ENCODE measurements at regions not wholly inside any gene's neighbourhood (a gene's known extent, or its start where the extent isn't known, plus 50 kb on each side); places are given as distances from the start of the nearest gene placed in this dataset.

GRCh38 chr9:117860849-117861248 lies 156.6 kb downstream of the TLR4 start:
- no peak for DNase-seq (ENCODE audit: low read depth in 2 of 2)

GRCh38 chr9:117864385-117865057 lies 160.3 kb downstream of the TLR4 start:
- DNase-seq (ENCODE audit: low read depth in 2 of 2): no peak

GRCh38 chr9:117868594-117868993 lies 164.4 kb downstream of the TLR4 start:
- DNase-seq (ENCODE audit: low read depth in 2 of 2): no peak

- no peak for DNase-seq (ENCODE audit: low read depth in 2 of 2)
Measured at GRCh38 chr9:117869287-117869686, 165.1 kb downstream of the TLR4 start.

- DNase-seq (ENCODE audit: low read depth in 2 of 2): no peak
Measured at GRCh38 chr9:117869712-117870111, 165.5 kb downstream of the TLR4 start.

GRCh38 chr9:117873664-117874063 lies 169.5 kb downstream of the TLR4 start:
- DNase-seq (ENCODE audit: low read depth in 2 of 2): no peak

GRCh38 chr9:117875886-117876285 lies 171.7 kb downstream of the TLR4 start:
- DNase-seq (ENCODE audit: low read depth in 2 of 2): no peak

GRCh38 chr9:117882171-117882570 lies 178.0 kb downstream of the TLR4 start:
- DNase-seq (ENCODE audit: low read depth in 2 of 2): no peak

GRCh38 chr9:117886616-117887015 lies 182.4 kb downstream of the TLR4 start:
- no peak for DNase-seq (ENCODE audit: low read depth in 2 of 2)

- no peak for DNase-seq (ENCODE audit: low read depth in 2 of 2)
Measured at GRCh38 chr9:117887383-117887782, 183.2 kb downstream of the TLR4 start.

- no peak for DNase-seq (ENCODE audit: low read depth in 2 of 2)
Measured at GRCh38 chr9:117887941-117888340, 183.7 kb downstream of the TLR4 start.

GRCh38 chr9:117903453-117903852 lies 199.2 kb downstream of the TLR4 start:
- no peak for DNase-seq (ENCODE audit: low read depth in 2 of 2)

- no peak for DNase-seq (ENCODE audit: low read depth in 2 of 2)
Measured at GRCh38 chr9:117906763-117907162, 202.6 kb downstream of the TLR4 start.

- DNase-seq (ENCODE audit: low read depth in 2 of 2): no peak
Measured at GRCh38 chr9:117907420-117907819, 203.2 kb downstream of the TLR4 start.

GRCh38 chr9:117916291-117916690 lies 212.1 kb downstream of the TLR4 start:
- no peak for DNase-seq (ENCODE audit: low read depth in 2 of 2)

GRCh38 chr9:117917873-117918272 lies 213.7 kb downstream of the TLR4 start:
- DNase-seq (ENCODE audit: low read depth in 2 of 2): no peak

- no peak for DNase-seq (ENCODE audit: low read depth in 2 of 2)
Measured at GRCh38 chr9:117919538-117919937, 215.3 kb downstream of the TLR4 start.

GRCh38 chr9:117926031-117926658 lies 221.9 kb downstream of the TLR4 start:
- DNase-seq (ENCODE audit: low read depth in 2 of 2): no peak

- DNase-seq (ENCODE audit: low read depth in 2 of 2): no peak
Measured at GRCh38 chr9:117927354-117927753, 223.2 kb downstream of the TLR4 start.

- DNase-seq (ENCODE audit: low read depth in 2 of 2): no peak
Measured at GRCh38 chr9:117929868-117930267, 225.7 kb downstream of the TLR4 start.

GRCh38 chr9:117932585-117932984 lies 228.4 kb downstream of the TLR4 start:
- no peak for DNase-seq (ENCODE audit: low read depth in 2 of 2)

- no peak for DNase-seq (ENCODE audit: low read depth in 2 of 2)
Measured at GRCh38 chr9:117936185-117937130, 232.3 kb downstream of the TLR4 start.

- DNase-seq (ENCODE audit: low read depth in 2 of 2): no peak
Measured at GRCh38 chr9:117938086-117938485, 233.9 kb downstream of the TLR4 start.
